HuH-7.5 (cell line): ENCODE measurements at regions not wholly inside any gene's neighbourhood (a gene's known extent, or its start where the extent isn't known, plus 50 kb on each side); places are given as distances from the start of the nearest gene placed in this dataset.
"Not testable (repeated sequence)": the region's sequence is repeated elsewhere in the genome, so short reads cannot be mapped to it uniquely, and the experiment has no call there.

Experiments used
- DNase-seq: peaks from one replicate; pipeline ENCODE4 v3.0.0; 2011; ENCODE audit warnings: low spot score

DNA sequence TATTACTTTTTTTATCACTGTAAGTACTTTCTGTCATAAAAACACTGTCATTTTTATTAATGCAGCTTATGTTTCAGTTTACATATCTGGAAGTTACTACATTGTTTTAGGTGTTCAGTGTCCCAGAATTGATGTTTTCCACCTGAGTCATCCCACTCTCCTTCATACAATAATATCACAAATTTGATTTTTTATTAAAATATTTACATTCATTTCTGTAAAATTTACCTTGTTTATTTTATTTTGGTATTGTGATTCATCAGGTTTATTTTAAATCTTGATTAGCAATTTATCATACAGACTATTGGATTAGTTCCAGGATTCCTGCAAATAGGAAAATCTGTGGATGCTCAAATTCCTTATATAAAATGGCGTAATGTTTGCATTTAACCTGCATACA lies 1662.9 kb downstream of the SUCLG1 start:
- DNase-seq: no peak

GRCh38 chr2:82795446-82795845 lies 1663.6 kb downstream of the SUCLG1 start:
- DNase-seq: no peak

- DNase-seq: no peak
Observed at GRCh38 chr2:82793711-82794435, 1665.2 kb downstream of the SUCLG1 start.

GRCh38 chr2:82792316-82792715 lies 1666.8 kb downstream of the SUCLG1 start:
- DNase-seq: no peak

- peak; percentile 3 for DNase-seq
Observed at GRCh38 chr2:82790206-82791021, 1668.7 kb downstream of the SUCLG1 start.

DNA sequence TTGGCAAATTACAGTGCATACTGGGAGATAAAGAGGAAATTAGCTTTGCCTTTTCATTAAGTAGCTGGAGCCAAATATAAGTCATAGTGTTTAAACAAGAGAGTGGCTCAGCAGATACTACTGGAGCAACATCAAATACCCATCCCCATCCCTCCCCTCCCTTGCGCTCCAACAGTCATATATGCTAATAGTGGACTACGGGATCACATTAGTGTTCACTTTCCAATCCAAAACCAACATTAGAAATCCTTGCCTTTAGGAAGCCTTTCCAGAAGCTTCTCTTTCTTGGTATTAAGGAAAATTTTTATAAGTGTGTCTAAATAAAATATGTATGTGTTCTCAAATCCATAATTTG lies 1669.3 kb downstream of the SUCLG1 start:
- DNase-seq: peak; percentile 7

DNA sequence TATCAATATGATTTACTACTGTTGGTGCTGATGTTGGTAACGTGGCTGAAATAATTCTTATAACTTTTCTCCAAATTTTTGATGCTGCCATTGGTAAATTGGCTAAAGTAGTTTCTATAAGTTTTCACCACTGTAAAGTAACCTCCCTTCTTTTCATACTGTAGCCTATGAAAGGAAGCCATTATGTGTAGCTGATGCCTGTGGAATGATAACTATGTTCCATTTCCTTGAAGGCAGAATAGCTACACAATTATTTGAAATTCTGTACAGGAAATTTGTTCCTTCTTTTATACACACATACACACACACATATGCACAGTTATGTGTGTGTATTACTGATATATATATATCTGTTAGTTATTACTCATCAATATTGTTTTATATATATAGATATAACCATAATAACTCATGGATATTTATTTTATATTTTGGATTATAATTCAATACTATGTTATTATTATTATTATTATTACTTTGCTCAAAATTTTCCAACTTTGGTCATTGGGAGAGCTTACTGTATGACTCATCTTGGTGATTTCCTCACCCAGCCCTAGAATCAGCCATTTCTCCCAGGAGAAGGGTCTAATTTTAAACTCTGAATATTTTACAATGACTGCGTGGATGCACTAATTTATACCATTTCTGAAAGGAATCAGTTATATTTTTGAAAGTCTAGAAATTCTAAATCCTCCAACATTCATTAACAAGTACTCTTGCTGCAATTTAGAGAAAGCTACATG lies 1677.7 kb downstream of the SUCLG1 start:
- DNase-seq: no peak

DNA sequence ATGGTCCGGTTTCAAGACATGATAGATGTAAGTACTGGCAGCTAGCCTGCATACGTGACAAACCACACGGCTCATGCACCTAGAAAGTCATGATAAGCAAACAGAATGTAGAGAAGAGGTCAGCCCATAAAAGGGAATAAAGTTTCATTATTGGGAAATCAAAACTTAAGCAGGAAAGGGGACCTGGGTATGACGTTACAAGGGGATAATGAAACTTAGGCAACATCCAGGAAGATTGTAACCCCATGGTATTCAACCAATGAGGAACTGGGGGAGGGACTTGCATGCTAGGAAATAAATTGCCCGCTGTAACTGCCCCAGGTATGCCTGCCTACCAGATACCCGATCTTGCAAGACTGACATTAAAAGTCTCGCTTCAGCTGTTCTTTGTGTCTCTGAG lies 1679.0 kb downstream of the SUCLG1 start:
- no peak for DNase-seq

- DNase-seq: no peak
Observed at GRCh38 chr2:82752396-82752795, 1706.7 kb downstream of the SUCLG1 start.

DNA sequence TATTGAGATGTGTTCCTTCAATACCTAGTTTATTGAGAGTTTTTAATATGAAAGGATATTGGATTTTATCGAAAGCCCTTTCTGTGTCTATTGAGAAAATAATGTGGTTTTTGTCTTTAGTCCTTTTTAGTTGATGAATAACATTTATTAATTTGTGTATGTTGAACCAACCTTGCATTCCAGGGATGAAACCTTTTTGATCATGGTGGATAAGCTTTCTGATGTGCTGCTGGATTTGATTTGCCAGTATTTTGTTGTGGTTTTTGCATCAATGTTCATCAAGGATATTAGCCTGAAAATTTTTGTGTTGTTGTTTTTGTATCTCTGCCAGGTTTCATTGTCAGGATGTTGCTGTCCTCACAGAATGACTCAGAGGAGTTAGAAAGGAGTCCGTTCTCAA lies 1710.4 kb downstream of the SUCLG1 start:
- DNase-seq: no peak

DNA sequence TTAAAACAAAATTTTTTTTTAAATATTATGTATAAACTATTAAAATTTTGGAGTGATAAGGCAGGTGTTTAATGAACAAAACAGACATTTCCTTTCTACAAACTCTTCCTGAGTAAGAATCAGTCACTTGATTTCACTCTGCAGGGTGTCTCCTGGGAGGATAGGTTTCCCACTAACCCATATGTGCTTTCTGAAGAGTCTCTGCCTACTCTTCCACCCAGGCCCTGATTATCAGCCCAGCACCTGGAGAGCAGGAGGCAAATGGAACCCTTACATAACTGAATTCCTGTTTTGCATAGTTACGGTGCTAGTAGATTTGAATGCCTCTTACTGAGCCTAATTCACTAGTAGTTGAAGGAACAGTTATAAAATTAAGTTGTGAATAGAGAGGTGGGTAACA lies 1718.6 kb downstream of the SUCLG1 start:
- DNase-seq: no peak

DNA sequence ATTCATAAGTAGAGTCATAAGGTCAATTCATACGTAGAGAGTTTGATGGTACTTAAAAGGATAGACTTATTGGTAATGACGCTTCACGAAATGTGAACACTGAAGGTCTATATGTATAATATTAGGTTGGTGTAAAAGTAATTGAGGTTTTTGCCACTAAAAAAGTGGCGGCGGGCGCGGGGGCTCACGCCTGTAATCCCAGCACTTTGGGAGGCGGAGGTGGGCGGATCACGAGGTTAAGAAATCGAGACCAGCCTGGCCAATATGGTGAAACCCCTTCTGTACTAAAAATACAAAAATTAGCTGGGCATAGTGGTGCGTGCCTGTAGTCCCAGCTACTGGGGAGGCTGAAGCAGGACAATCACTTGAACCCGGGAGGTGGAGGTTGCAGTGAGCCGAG lies 1721.1 kb downstream of the SUCLG1 start:
- DNase-seq: not testable (repeated sequence)

- DNase-seq: no peak
Observed at GRCh38 chr2:82735336-82735735, 1723.7 kb downstream of the SUCLG1 start.

DNA sequence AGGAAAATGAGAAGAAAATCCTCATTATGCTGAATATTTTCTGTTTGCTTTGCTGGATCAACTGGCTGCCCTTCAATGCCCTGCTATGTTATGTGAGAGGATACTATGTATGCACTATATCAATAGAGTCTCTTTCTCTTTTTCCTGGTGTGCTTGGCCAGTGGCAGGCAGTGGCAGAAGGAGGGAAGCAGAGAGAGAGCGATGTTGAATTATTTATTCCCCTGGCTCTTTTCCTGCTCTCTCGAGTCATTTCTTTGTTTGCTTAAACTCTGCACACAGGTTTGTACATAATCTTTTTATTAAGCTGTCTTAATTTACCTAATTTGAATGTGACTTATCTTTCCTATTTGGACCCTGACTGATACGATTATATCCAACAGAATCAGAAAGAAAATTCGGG lies 1727.3 kb downstream of the SUCLG1 start:
- DNase-seq: no peak

GRCh38 chr2:82730811-82731210 lies 1728.3 kb downstream of the SUCLG1 start:
- DNase-seq: no peak

GRCh38 chr2:82728090-82728489 lies 1731.0 kb downstream of the SUCLG1 start:
- no peak for DNase-seq

DNA sequence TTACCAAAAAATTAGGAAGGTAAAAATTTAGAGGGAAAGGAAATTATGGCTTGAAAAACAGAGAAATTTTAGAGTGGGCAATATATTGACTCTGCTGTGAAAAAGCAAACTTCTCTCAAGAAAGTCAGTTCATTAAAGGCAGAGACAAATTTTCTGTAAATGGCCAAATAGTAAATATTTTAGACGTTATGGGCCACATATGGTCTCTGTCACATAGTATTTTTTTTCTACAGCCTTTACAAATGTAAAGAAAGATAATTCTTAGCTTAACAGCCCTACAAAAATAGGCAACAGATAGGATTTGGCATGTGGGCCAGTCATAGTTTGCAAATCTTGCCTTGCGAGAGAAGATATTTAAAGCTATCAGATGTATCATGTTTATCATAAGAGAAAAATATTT lies 1750.4 kb downstream of the SUCLG1 start:
- no peak for DNase-seq

- no peak for DNase-seq
Observed at GRCh38 chr2:82697231-82697630, 1761.8 kb downstream of the SUCLG1 start.

GRCh38 chr2:82694431-82694830 lies 1764.6 kb downstream of the SUCLG1 start:
- no peak for DNase-seq

DNA sequence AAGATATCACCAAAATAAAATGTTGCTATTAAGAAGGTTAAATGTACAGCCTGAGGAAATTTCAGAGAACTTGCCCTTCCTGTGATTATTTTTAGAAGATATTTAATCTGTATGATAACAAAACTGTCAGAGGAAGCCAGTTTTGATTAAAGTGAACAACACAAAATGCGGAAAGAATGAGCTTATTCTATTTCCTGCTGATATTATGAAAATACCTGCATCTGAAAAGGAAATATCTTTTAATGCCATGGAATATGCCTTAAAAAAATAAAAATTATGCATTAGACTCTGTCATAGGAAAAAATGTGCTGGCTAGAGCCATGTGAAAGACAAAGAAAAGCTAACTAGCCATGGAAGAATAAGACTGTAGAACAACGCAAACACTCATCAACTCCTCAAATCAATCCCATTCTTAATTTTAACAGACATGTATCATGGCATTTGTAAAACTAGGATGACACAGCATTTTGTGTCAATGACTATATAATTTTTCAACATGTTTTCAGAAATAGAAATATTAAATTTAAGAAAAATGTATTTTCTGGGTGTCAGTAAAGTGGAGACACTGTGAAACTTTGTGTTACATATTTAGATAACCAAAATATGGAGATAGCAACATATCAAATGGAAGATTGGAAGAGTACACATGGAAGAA lies 1768.2 kb downstream of the SUCLG1 start:
- DNase-seq: no peak

DNA sequence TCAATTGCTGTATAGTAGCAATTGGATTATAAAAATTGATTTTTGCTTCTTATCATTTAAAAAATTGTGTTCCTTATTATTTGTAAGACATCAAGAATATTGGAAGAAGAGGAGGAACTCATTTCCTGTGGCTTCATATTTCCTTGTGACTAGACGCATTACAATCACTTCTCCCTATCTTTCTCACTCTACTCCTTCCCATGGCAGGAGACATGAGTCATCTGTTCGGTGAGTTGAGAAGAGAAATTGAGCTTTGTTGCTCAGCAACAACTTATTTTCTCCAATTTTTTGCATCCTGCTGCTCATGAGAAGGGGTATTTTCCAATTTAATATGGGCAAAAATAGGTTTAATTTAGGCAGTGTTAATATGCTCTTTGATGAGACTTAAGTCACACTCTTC lies 1783.9 kb downstream of the SUCLG1 start:
- no peak for DNase-seq

DNA sequence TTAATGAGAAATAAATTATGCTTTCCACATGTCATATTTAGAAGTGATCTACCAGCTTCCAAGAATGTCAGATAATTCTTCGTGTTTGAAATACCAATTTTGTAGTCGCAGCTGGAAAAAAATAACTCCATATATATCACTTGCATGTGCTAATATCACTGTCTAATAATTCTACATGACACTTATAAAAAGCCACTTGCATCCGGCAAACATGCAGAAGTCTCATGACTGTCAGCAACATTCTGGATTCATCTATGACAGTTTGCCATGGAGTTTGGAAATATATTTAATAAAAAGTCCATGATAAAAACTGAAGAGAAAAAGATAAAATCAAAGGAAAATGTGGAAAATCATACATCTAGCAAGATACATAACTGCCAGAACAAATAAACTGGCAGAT lies 1784.4 kb downstream of the SUCLG1 start:
- no peak for DNase-seq
